GM18870 (cell line): ENCODE measurements at regions not wholly inside any gene's neighbourhood (a gene's known extent, or its start where the extent isn't known, plus 50 kb on each side); places are given as distances from the start of the nearest gene placed in this dataset.
"Not testable (repeated sequence)": the region's sequence is repeated elsewhere in the genome, so short reads cannot be mapped to it uniquely, and the experiment has no call there.

Experiments
- ATAC-seq: cut with Tn5 transposase; IDR thresholded peaks from one replicate; pipeline ENCODE4 v1.9.1; 2021; ENCODE audit warnings: moderate library complexity; ENCODE audit not compliant: unreplicated experiment

- no peak for ATAC-seq
These were observed 659.1 kb downstream of the EFNA5 start for GRCh38 chr5:107011605-107012004.

GRCh38 chr5:107010060-107010459, 660.7 kb downstream of the EFNA5 start:
- no peak for ATAC-seq

- no peak for ATAC-seq
These were observed 665.1 kb downstream of the EFNA5 start for GRCh38 chr5:107005653-107006052.

GRCh38 chr5:107005161-107005560, 665.6 kb downstream of the EFNA5 start:
- no peak for ATAC-seq

- no peak for ATAC-seq
These were observed 668.6 kb downstream of the EFNA5 start for GRCh38 chr5:107002115-107002514.

- not testable (repeated sequence) for ATAC-seq
These were observed 671.2 kb downstream of the EFNA5 start for GRCh38 chr5:106999506-106999905.

DNA sequence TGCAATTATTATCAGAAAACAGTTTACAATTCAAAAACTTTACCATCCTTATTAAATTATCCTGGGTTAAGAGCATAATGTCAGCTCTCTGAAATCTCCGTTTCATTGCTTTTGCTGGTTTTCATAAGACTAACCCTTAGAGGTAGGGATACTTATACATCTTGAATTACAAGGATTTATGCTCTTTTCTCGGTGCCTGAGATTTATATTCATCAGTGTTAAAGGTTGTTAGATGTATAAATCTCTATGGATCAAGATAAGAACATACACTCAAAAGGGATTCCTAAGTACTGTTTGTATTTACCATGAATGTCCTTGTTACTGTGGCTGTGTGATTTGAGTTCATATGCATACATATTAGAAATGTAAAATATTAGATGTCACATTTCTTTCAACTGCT, 684.7 kb downstream of the EFNA5 start:
- no peak for ATAC-seq

- no peak for ATAC-seq
These were observed 685.6 kb downstream of the EFNA5 start for GRCh38 chr5:106985174-106985573.

DNA sequence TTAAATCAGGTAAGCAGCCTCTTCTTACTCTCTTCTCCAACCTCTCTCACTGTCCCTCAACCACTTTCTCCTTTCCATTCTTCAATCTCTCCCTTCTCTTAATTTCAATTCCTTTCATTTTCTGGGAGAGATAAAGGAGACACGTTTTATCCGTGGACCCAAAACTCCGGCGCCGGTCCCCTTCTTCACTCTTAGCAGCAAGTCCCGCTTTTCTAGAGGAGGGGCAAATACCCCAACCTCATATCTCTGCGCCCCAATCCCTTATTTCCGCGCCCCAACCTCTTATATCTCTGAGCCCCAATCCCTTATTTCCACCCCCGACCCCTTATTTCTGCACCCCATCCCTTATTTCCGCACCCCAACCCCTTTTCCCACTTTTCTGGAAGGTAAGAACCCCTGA, 691.6 kb downstream of the EFNA5 start:
- not testable (repeated sequence) for ATAC-seq

DNA sequence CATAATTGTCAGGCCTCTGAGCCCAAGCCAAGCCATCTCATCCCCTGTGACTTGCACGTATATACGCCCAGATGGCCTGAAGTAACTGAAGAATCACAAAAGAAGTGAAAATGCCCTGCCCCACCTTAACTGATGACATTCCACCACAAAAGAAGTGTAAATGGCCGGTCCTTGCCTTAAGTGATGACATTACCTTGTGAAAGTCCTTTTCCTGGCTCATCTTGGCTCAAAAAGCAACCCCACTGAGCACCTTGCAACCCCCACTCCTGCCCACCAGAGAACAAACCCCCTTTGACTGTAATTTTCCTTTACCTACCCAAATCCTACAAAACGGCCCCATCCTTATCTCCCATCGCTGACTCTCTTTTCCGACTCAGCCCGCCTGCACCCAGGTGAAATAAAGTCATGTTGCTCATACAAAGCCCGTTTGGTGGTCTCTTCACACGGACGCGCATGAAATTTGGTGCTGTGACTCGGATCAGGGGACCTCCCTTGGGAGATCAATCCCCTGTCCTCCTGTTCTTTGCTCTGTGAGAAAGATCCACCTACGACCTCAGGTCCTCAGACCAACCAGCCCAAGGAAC, 692.1 kb downstream of the EFNA5 start:
- not testable (repeated sequence) for ATAC-seq

DNA sequence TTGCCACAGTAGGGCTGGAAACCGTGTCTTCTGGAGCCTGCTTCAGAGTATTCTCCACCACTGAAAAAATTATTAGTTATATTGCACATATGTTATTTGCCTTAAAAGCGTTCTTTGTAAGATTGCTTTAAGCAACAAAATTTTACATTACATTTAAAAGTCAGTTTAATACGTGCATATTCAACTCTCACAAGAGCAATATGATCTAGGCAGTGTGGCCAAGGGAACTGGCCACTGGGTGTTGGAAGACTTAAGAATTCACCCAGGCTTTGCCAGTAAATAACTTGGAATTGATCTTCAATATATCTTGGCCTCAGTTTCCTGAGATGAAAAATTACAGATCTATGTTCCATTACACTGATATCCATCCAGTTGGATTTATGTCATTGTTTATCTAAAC, 694.4 kb downstream of the EFNA5 start:
- ATAC-seq: no peak

DNA sequence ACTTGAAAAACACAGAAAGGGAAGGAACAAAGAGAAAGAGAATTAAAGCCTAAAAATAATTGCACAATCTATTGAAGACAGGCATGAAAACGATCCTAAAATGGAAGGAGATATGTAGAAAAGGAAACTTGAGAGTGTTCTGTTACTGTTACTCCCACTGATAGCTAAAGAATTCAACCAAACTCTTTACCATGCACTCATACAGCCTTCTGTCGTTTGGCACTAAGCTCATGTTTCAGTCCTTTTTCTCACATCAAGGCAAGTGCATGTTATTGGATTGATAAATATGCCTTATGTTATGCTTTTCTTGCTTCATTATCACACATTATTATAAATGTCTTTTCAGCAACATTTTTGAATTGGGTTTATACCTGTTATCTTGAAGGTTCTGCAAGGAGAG, 696.5 kb downstream of the EFNA5 start:
- ATAC-seq: no peak

DNA sequence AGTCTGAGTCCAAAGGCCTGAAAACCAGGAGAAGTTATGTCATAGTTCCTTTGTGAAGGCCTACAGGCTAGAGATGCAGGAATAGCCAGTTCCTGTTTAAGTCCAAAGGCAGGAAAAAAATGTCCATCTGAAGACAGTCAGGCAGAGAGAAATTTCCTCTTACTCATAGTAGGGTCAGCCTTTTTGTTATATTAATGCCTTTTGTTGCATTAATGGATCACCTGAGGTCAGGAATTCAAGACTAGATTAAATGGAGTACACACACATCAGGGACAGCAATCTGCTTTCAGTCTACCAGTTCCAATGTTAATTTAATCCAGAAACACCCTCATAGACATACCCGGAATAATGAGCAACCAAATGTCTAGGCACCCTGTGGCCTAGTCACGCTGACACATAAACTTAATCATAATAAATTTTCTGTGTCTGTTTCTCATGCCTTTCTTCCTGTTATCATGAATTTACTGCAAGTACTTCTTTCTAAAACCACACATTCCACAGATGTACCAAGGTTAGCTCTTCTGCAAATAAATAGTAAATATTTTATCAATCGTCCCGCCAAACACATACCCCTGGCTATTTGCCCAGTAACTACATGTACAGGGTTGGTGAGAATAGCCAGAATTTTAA, 703.9 kb downstream of the EFNA5 start:
- no peak for ATAC-seq

DNA sequence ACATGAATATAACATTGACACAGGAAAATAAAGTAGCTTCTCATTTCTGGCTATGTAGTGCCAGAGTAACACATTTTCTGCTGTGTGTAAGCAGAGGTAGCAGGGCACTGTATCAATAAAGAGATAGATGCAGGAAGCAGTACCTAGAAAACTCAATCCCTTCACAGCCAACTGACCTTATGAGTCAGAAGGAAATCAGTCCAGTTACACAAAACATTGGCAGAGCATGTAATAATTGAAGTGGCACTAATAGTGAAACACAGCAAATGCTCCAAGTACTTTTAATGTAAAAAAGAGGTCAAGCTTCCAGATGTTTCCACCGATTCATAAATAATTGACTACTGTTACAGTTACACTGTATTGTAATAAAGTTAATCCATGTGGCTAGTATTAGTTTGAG, 706.6 kb downstream of the EFNA5 start:
- ATAC-seq: peak; percentile 64

GRCh38 chr5:106963630-106964029, 707.1 kb downstream of the EFNA5 start:
- no peak for ATAC-seq

DNA sequence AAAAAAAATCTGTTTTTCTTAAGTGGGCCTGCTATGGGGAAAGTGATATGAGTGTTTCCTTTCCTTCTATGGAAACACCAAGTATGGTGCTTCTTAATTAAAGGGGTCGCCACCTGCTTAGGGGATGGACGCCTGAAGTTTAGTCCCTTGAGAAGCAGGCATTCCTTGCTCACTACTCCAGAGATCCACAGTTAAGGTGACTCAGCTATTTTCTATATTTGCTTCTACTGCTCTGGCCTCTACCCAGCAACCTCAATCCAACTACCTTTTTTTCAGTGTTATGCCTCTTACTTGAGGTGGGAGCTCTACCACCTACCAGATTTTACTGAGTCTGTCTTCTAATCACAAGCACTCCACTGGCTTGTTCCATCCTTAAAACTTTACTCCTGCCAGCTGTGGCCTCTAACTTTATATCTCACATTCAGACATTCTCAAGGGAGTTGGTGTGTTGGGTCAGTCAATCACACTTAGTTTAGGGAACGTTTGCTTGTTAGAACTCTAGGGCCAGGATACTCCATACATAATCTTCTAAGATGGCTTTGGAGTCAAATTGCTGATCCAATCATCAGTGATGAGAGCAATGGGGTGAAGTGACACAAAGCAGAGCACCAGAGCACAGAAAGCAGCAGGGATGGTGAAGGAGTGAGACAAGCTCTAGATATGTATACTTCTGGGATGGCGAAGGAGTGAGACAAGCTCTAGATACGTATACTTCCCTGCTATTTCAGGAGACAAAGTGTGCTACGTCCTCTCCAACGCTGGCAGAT, 708.1 kb downstream of the EFNA5 start:
- ATAC-seq: no peak

- no peak for ATAC-seq
These were observed 711.4 kb downstream of the EFNA5 start for GRCh38 chr5:106959387-106959786.

GRCh38 chr5:106957336-106957735, 713.4 kb downstream of the EFNA5 start:
- no peak for ATAC-seq

DNA sequence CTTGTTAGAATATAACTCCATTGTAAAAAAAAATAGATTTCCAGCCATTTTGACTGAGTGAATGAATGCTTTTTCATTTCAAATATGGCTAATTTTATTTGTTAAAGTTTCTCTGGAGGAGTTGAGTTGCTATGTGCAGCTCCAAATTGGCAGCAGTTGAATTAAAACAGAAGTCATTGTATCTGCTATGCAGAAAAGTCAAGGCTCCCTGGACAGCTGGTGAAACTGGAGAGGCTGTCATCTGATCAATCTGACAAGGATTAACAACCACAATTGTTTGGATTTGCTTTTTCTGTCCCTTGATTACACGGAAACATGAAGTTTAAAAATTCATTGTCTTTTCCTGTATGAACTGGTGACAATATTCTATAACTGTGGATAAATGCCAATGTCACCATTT, 713.9 kb downstream of the EFNA5 start:
- ATAC-seq: no peak

- ATAC-seq: no peak
These were observed 714.5 kb downstream of the EFNA5 start for GRCh38 chr5:106956187-106956586.

DNA sequence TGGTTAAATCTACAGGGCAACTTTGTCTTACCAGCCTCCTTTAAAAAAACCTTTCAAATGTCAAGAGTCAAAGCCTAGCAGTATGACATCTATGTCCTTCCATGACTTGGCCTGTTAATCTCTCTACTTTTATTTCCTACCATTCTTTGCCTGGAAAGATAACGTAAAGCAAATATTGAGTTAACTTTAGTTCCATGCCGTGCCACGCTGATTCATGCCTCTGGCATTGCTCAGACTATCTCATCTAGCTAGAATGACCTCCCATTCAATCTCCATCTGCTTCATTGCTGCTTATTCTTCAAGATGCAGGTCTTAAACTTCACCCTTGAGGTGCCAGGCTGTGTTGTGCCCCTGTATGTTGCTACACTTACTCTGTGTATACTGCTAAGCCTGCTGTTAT, 729.8 kb downstream of the EFNA5 start:
- no peak for ATAC-seq

GRCh38 chr5:106940301-106940846, 730.4 kb downstream of the EFNA5 start:
- no peak for ATAC-seq
